ENCODE measurements at regions not wholly inside any gene's neighbourhood (a gene's known extent, or its start where the extent isn't known, plus 50 kb on each side); places are given as distances from the start of the nearest gene placed in this dataset.

GRCh38 chrX:6885396-6885795 lies 262.1 kb upstream of the STS start:
- Histone ChIP-seq H3F3A (replicated peaks; ENCODE audit: insufficient read depth) (no peaks in the 10 kb centered on the region), H3K79me2 (ENCODE audit: insufficient read depth) (no peaks in the 10 kb centered on the region), H3K9me3 (no peaks in the 10 kb centered on the region), H3K4me2 (no peak overlapping the region), H3K4me1 (ENCODE audit: control insufficient read depth in 1 of 2, insufficient read depth in 2 of 2, low read depth in 1 of 2, low read length in 1 of 2) (no peaks in the 10 kb centered on the region), H3K36me3 (replicated peaks in 1 of 2; ENCODE audit: control insufficient read depth in 1 of 2, insufficient read depth in 2 of 2, low read length in 1 of 2) (no peaks in the 10 kb centered on the region), H4K20me1 (ENCODE audit: insufficient read depth) (no peaks in the 10 kb centered on the region), H3K4me3 (ENCODE audit: low read depth in 2 of 2, low read length in 1 of 2) (no peak overlapping the region; a peak in 1 of 4 replicates), H3K9me2 (0 out of 2 replicates have a peak, but pooled peaks cover 1% of the 10 kb centered on the region), H3K9ac (no peak overlapping the region), H2AFZ (ENCODE audit: low read depth) (no peak overlapping the region), H3K27ac (ENCODE audit: low read depth in 2 of 2, low read length in 1 of 2) (no peak overlapping the region), H3K27me3 (ENCODE audit: insufficient read depth) (no peaks in the 10 kb centered on the region)
- no peak for TF ChIP-seq ZBTB33 (IDR thresholded peaks at IDR 0.05; ENCODE audit: borderline replicate concordance, low read depth)
- ChIA-PET CTCF (no interaction called here), POLR2A (no interaction called here)
- no peak for DNase-seq
- WGBS (ENCODE audit: low lambda C conversion rate): 7% methylated on average over 2 of the region's 2 CpGs

GRCh38 chrX:6861456-6861855 lies 286.1 kb upstream of the STS start:
- Histone ChIP-seq H2AFZ (ENCODE audit: low read depth) (no peak overlapping the region), H3K4me3 (ENCODE audit: low read depth in 2 of 2, low read length in 1 of 2) (no peak overlapping the region), H3K9ac (no peak overlapping the region), H3K9me3 (no peaks in the 10 kb centered on the region), H3K79me2 (ENCODE audit: insufficient read depth) (no peaks in the 10 kb centered on the region), H3K27ac (ENCODE audit: low read depth in 2 of 2, low read length in 1 of 2) (no peak overlapping the region), H3K4me1 (ENCODE audit: control insufficient read depth in 1 of 2, insufficient read depth in 2 of 2, low read depth in 1 of 2, low read length in 1 of 2) (no peaks in the 10 kb centered on the region), H3F3A (replicated peaks; ENCODE audit: insufficient read depth) (no peaks in the 10 kb centered on the region), H3K9me2 (no peaks in the 10 kb centered on the region), H3K27me3 (ENCODE audit: insufficient read depth) (no peaks in the 10 kb centered on the region), H3K4me2 (no peak overlapping the region), H3K36me3 (replicated peaks in 1 of 2; ENCODE audit: control insufficient read depth in 1 of 2, insufficient read depth in 2 of 2, low read length in 1 of 2) (no peaks in the 10 kb centered on the region), H4K20me1 (ENCODE audit: insufficient read depth) (no peaks in the 10 kb centered on the region)
- TF ChIP-seq ZBTB33 (IDR thresholded peaks at IDR 0.05; ENCODE audit: borderline replicate concordance, low read depth) (no peak), FOXJ3 (CRISPR knock-in tag; IDR thresholded peaks at IDR 0.05) (no peak), GATA2 (CRISPR knock-in tag; IDR thresholded peaks at IDR 0.05) (no peak), TEAD4 (IDR thresholded peaks at IDR 0.05; ENCODE audit: borderline replicate concordance, insufficient read depth) (no peak), JUND (IDR thresholded peaks at IDR 0.05) (no peak), SMC3 (IDR thresholded peaks at IDR 0.05; ENCODE audit: low read depth, low read length) (no peak), TCF12 (IDR thresholded peaks at IDR 0.05) (no peak), YY1 (IDR thresholded peaks at IDR 0.05; ENCODE audit: low read depth) (no peak), EZH2phosphoT487 (IDR thresholded peaks at IDR 0.05; ENCODE audit: borderline replicate concordance, low read depth) (no peak), PBX3 (IDR thresholded peaks at IDR 0.05) (no peak)
- CTCF ChIA-PET: no interaction called here
- no peak for DNase-seq
- POLR2A ChIA-PET: no interaction called here
- WGBS (ENCODE audit: low lambda C conversion rate): 20% methylated on average over 5 of the region's 5 CpGs

Data from SK-N-SH (cell line).